C4-2B (cell line): ENCODE measurements at regions not wholly inside any gene's neighbourhood (a gene's known extent, or its start where the extent isn't known, plus 50 kb on each side); places are given as distances from the start of the nearest gene placed in this dataset.

Source experiments
- H3K27ac ChIP-seq: fragments of 450-650 bp; 2 replicates; pipeline ENCODE4 v1.5.1; 2017
- ZFX ChIP-seq: fragments of 450-650 bp; IDR thresholded peaks from 2 replicates; pipeline ENCODE4 v1.6.1; 2017
- TF ChIP-seq, protein P1 (sequence below): fragments of 450-650 bp; conservative IDR thresholded peaks from 2 replicates; pipeline ENCODE4 v1.5.1; 2017; ENCODE audit warnings: mild to moderate bottlenecking

DNA sequence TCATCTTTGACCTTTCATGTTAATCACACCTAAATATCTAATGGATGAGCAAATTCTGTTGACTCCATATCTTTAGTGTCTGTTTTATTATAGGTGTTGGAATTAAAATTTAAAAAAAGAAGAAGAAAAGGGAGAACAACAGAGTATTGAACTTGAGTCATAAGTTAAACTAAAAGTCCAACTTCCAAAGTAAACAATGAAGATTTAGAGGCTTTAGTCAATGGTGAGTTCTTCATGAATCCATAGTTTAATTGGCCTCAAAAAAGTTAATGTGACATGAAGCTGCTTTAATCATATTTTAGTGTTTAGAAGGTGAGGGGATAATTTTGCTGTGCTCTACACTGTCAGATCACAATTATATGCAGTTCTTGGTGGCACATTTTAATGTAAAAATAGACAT, 288.2 kb upstream of the RORA start:
- TF ChIP-seq, protein P1, sequence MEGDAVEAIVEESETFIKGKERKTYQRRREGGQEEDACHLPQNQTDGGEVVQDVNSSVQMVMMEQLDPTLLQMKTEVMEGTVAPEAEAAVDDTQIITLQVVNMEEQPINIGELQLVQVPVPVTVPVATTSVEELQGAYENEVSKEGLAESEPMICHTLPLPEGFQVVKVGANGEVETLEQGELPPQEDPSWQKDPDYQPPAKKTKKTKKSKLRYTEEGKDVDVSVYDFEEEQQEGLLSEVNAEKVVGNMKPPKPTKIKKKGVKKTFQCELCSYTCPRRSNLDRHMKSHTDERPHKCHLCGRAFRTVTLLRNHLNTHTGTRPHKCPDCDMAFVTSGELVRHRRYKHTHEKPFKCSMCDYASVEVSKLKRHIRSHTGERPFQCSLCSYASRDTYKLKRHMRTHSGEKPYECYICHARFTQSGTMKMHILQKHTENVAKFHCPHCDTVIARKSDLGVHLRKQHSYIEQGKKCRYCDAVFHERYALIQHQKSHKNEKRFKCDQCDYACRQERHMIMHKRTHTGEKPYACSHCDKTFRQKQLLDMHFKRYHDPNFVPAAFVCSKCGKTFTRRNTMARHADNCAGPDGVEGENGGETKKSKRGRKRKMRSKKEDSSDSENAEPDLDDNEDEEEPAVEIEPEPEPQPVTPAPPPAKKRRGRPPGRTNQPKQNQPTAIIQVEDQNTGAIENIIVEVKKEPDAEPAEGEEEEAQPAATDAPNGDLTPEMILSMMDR: no peak
- TF ChIP-seq ZFX: no peak
- no peak overlapping the region for H3K27ac ChIP-seq

DNA sequence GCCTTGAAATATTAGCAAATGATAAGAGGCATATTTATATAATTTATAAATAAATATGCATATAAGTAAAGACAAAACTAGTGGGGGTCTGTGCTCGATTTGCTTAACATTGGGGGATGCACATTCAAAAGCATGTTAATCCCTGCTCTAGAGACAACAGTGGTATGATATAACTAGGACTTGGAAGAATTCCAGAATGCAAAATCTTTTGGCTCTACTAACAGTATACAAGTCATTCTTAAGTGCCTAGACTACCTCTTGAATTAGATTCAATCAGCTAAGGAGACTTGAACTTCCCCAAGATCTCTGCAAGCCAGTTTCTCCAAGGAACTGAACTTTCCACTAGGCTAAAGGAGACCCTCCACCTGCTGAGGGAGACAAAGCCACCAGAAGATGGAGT, 282.7 kb upstream of the RORA start:
- TF ChIP-seq ZFX: no peak
- TF ChIP-seq, protein P1: no peak
- H3K27ac ChIP-seq: no peak overlapping the region

DNA sequence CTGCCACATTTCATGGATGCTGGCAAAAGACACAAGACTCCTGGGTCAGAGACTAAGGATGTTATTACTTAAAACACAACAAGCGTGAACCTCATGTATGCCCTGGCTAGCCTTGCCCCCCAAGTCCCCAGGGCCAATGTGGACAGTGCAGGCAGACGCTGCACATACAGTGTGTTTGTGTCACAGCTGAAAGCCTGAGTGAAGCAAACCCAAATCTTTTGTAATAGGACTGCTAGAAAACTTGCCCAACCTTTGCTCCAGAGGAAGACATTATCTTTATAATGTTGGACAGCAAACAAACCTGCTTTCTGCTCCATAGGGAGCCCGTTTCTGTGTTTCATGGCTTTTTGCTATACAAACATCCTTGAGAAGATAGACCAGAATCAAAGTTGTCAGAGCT, 282.0 kb upstream of the RORA start:
- TF ChIP-seq, protein P1: no peak
- TF ChIP-seq ZFX: no peak
- H3K27ac ChIP-seq: no peak overlapping the region

DNA sequence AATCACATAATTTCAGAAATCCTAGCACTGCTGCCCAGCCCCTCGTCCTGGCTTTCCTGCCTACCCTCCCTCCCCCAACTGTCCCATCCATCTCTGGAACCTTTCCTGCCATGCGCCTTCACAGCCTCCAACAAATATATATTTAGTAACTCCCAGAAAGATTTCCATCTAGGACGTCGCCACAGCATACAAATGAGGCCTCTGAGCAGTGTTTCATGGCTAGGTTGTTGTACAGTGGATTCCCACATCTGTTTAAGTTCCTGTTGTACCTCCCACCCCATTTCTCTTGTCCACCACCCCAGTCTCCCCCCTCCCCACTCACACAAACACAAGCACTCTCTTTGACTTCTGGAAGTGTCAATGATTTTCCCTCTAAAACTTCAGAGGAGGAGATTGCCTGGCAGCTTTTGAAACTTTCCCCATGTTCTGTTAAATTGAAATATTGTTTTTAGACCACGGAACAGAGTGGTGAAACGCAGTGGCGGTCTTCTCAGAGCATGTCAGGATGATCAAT, 280.3 kb upstream of the RORA start:
- no peak overlapping the region for H3K27ac ChIP-seq
- TF ChIP-seq, protein P1: no peak
- no peak for TF ChIP-seq ZFX

DNA sequence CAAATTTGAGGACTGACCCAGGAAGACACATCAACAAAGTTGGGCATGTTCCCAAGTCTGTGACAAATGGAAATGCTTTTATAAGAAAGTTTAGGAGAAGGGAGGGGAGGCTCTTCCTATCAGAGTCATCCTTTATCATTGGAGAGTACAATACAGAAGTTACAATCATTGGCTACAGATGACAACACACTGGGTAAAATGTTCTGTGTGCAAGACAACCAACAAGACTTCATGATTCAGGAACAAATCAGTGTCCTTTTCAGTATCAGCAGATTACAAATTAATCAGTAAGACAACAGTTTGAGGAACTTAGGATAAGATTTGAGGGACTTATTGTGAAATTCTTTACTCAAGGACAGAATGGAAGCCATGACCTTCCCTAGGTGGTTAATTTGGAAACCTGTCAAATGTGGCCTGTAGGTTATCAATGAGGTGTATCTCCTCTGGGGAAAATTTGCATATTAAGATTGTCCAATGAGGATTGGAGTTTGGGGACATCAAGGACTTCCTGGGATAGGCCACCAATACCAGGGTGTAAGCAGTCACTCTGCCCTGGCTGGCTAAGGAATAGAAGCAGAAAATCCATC, 274.4 kb upstream of the RORA start:
- no peak for TF ChIP-seq ZFX
- TF ChIP-seq, protein P1: no peak

DNA sequence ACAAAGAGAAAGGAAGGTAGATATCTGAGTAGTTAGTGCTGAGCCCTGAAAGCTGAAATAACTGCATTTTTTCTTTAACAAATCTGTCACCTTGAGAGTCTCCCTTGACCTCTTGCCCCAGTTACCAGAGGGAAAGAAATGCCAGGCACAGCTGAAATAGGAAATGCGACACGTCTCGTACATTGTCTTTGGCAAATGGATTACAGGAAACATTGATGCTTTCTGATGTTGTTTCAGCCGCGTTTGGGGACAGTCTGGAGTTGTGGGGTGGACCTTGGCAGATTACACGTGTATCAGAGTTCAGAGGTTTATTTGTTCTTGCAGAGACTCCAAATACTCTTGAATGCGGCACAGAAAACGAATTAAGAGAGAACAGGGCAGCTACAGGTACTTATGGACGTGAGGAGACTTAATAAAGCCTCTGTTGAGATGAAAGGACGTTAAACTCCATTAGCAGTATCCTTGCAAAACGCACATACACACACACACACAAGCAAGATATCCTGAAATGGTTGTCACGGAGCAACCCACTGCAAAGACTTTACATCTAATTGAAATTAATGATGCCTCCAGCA, 272.8 kb upstream of the RORA start:
- no peak overlapping the region for H3K27ac ChIP-seq
- no peak for TF ChIP-seq ZFX
- TF ChIP-seq, protein P1: no peak

More for the DNA sequence above, 274.4 kb upstream of the RORA start:
- H3K27ac ChIP-seq: no peak overlapping the region

DNA sequence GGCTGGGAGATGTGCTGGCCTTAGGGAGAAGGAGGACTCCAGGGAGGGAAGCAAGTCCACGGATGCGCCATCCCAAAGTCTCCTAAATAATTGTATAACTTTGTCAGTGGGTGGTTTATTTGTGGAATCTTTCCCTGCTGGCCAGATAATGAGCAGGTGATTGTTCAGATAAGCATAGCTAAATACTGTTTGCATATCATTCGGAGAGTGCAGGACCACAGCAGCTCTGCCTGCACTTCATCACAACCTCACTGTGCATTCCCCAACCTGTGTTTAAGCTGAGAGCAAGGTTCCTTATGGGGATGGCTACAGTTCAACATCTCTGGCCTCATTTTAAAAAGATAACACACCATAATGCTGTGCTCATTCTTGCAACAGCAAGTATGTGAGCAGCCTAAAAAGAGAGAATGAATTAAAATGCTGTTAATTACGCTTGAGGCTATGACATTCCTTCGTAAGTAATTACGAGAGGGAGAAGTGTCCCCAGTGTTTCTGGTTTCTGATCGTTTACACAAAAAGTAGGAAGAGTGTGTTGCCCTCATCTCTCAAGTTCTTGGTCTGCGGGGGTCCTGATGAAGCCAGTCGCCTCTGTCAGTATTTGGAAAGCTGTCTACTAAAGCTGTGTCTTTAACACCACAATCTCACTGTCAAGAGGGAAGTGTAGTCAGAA, 272.0 kb upstream of the RORA start:
- no peak overlapping the region for H3K27ac ChIP-seq
- TF ChIP-seq, protein P1: no peak
- TF ChIP-seq ZFX: no peak
